ENCODE measurements at regions not wholly inside any gene's neighbourhood (a gene's known extent, or its start where the extent isn't known, plus 50 kb on each side); places are given as distances from the start of the nearest gene placed in this dataset.

GRCh38 chr2:199684168-199684567 lies 166.8 kb downstream of the FTCDNL1 start:
- Histone ChIP-seq H3K4me3 (ENCODE audit: low read depth in 2 of 2, low read length in 1 of 2) (no peak overlapping the region), H3K9ac (no peak overlapping the region), H3K9me3 (no peaks in the 10 kb centered on the region), H3K9me2 (no peaks in the 10 kb centered on the region), H3K27ac (ENCODE audit: low read depth in 2 of 2, low read length in 1 of 2) (no peak overlapping the region), H3F3A (replicated peaks; ENCODE audit: insufficient read depth) (no peaks in the 10 kb centered on the region), H3K4me2 (no peak overlapping the region), H2AFZ (ENCODE audit: low read depth) (no peak overlapping the region), H3K36me3 (replicated peaks in 1 of 2; ENCODE audit: control insufficient read depth in 1 of 2, insufficient read depth in 2 of 2, low read length in 1 of 2) (no peaks in the 10 kb centered on the region), H3K27me3 (ENCODE audit: insufficient read depth) (no peaks in the 10 kb centered on the region), H3K4me1 (ENCODE audit: control insufficient read depth in 1 of 2, insufficient read depth in 2 of 2, low read depth in 1 of 2, low read length in 1 of 2) (no peaks in the 10 kb centered on the region), H3K79me2 (ENCODE audit: insufficient read depth) (no peaks in the 10 kb centered on the region), H4K20me1 (ENCODE audit: insufficient read depth) (no peaks in the 10 kb centered on the region)
- TF ChIP-seq YY1 (IDR thresholded peaks at IDR 0.05; ENCODE audit: low read depth) (no peak), RFX5 (IDR thresholded peaks at IDR 0.05; ENCODE audit: low read length) (no peak), FOSL2 (IDR thresholded peaks at IDR 0.05; ENCODE audit: borderline replicate concordance, low read depth) (no peak), SIN3A (IDR thresholded peaks at IDR 0.05; ENCODE audit: borderline replicate concordance, low read depth, low read length) (no peak), GATA2 (CRISPR knock-in tag; IDR thresholded peaks at IDR 0.05) (no peak), ZBTB33 (IDR thresholded peaks at IDR 0.05; ENCODE audit: borderline replicate concordance, low read depth) (no peak), IRF3 (IDR thresholded peaks at IDR 0.05; ENCODE audit: low read depth, low read length) (no peak), CTCF (IDR thresholded peaks at IDR 0.05) (no peak), NFIC (IDR thresholded peaks at IDR 0.05; ENCODE audit: borderline replicate concordance) (no peak), GABPA (IDR thresholded peaks at IDR 0.05; ENCODE audit: low read depth) (no peak), USF1 (IDR thresholded peaks at IDR 0.05; ENCODE audit: borderline replicate concordance, low read depth) (no peak), TCF12 (IDR thresholded peaks at IDR 0.05) (no peak), RXRA (IDR thresholded peaks at IDR 0.05; ENCODE audit: borderline replicate concordance, low read depth) (no peak), FOXM1 (IDR thresholded peaks at IDR 0.05; ENCODE audit: low read depth) (no peak)
- POLR2A ChIA-PET = no interaction called here
- WGBS (ENCODE audit: low lambda C conversion rate) = 19% methylated on average over 1 of the region's 1 CpG
- no peak for DNase-seq
- CTCF ChIA-PET = no interaction called here

All from SK-N-SH (cell line).